ENCODE measurements at regions not wholly inside any gene's neighbourhood (a gene's known extent, or its start where the extent isn't known, plus 50 kb on each side); places are given as distances from the start of the nearest gene placed in this dataset.

DNA sequence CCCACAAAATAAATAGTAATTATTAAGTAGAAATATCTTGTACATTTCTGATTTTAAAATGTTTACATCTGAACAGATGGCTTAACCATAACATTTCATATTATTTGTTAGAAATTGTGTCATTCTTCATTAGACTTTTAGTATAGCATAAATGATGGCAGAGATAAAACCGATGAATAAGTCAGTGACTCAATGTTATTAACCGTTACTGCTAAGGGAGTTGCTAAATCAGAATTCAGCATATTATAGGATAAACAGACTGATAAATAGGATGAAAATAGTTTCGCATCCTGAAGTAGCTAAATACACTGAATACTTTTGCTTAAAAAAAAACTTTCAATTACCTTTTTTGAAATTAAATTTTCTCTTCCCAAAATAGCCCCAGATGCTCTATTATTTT is 610.6 kb upstream of the ZP4 start:
- DNase-seq = no peak

GRCh38 chr1:238499021-238499420 is 608.3 kb upstream of the ZP4 start:
- DNase-seq = no peak

DNA sequence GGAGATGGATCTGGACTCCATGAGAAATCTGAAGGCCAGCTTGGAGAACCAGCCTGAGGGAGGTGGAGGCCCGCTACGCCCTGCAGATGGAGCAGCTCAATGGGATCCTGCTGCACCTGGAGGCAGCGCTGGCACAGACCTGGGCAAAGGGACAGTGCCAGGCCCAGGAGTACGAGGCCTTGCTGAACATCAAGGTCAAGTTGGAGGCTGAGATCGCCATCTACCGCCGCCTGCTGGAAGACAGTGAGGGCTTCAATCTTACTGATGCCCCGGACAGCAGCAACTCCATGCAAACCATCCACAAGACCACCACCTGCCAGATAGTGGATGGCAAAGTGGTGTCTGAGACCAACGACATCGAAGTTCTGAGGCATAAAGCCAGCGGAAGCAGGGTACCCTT is 601.5 kb upstream of the ZP4 start:
- no peak for DNase-seq

DNA sequence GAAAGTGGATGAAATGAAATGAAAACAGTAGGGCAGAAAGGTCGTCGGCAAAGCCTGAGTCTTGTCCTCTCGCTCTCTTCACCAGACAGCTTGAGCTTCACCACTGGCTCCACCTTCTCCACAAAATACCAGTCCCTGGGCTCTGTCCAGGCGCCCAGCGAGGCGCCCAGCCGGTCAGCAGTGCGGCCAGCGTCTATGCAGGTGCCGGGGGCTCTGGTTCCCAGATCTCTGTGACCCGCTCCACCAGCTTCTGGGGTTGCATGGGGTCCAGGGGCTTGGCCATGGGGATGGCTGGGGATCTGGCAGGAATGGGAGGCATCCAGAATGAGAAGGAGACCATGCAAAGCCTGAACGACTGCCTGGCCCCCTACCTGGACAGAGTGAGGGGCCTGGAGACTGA is 600.5 kb upstream of the ZP4 start:
- DNase-seq = no peak

- DNase-seq = no peak
Observed at GRCh38 chr1:238489006-238489405, 598.3 kb upstream of the ZP4 start.

- DNase-seq = no peak
Observed at GRCh38 chr1:238488401-238488800, 597.7 kb upstream of the ZP4 start.

GRCh38 chr1:238487931-238488330 is 597.2 kb upstream of the ZP4 start:
- no peak for DNase-seq

GRCh38 chr1:238485912-238486209 is 595.1 kb upstream of the ZP4 start:
- DNase-seq = no peak

DNA sequence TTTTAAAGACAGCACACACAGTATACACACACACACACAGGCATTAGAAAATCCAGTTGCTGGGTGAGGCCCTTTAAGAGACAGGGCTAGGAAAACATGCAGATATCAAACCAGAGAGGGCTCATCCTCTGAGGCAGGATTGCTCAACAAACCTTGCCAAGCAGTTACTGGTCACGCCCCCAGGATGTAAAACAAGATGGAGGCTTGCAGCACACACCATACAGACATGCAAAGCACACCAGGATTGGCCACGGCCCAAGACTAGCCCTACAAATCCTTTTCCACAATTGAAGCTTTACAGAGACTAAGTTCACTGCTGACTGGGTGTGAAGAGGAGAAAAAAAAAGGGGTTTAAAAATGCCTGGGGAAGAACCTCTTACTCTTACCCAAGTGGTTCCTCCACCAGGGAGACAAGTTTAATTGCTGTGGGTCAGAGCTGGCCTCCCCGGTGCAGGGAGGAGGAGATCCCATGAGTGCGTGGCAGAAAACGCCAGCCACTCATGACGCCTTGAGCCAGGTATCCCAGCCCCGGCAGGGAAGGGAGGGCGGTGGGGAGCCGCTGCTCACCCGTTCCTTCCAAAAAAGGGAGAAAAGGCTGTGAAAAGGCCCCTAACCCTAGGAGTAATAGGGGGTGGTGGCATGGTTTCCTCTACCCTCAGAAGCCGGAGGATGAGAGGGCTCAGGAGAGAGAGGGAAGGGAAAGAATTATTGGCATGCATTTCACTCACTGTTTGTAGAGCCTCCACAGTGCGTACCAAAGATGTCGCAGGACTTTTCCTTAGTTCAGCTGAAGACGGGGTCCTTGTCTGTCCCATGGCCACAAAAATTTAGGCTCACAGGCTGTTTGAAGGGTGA is 594.6 kb upstream of the ZP4 start:
- no peak for DNase-seq

GRCh38 chr1:238484121-238484520 is 593.4 kb upstream of the ZP4 start:
- DNase-seq = no peak

DNA sequence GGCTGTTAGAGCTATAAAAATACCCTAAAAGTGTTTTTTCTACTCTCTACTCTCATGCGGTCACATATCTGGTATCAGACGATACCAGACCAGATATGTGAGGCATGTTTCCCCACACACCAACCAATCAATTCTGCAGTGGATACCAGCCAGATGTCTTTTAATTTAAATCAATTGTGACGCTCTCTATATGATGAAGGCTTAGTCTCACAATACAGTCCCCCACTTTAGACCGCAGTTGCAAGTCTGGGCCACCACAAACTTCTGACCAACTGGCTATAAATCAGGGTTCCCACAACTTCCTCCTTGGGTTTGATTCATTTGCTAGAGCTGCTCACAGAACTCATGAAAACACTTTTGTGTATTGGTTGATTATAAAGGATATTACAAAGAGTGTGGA is 586.1 kb upstream of the ZP4 start:
- no peak for DNase-seq

- DNase-seq = no peak
Observed at GRCh38 chr1:238475712-238476111, 585.0 kb upstream of the ZP4 start.

GRCh38 chr1:238474263-238474662 is 583.5 kb upstream of the ZP4 start:
- no peak for DNase-seq

DNA sequence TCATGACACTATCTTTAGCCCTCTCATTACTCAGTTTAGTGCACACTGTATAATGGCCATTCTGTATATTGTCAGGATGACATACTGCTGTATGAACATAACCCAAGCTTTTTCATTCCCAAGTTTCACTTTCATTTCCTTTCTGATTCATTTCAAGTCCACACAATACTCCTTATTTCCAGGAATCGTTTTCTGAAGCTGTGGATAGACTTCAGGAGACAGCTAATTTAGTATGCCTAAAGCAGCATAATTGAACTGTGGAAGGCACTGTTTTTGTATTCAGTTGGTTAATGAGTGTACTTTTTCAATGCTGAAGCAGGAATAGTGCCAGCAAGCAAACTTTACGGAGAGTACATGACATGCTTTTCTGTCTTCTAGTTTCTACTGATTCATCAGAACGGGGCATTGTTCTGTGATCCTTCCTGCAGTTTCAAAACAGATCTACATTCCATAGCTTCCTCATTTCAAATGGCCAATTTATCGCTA is 578.5 kb upstream of the ZP4 start:
- no peak for DNase-seq

GRCh38 chr1:238468068-238468467 is 577.3 kb upstream of the ZP4 start:
- DNase-seq = no peak

- DNase-seq = no peak
Observed at GRCh38 chr1:238466459-238466858, 575.7 kb upstream of the ZP4 start.

GRCh38 chr1:238465449-238465848 is 574.7 kb upstream of the ZP4 start:
- DNase-seq = no peak

GRCh38 chr1:238458899-238459298 is 568.2 kb upstream of the ZP4 start:
- no peak for DNase-seq

DNA sequence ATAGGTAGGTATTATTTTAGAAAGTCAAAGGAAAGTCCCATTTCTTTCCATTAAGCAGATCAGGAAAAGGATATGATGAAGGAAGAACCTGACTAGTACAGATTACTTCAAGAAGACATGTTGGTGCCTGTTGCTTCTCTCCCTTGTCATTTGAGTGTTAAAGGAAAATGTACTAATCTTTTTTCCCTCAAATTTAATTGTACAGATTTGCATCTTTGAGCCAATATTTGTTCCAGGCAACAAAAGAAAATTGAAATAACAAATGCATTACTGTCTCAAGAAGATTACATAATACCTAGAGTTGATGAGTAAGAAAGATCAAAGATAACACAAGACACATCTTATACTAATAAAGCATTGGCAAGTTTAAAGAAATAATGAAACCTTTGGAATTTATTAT is 566.9 kb upstream of the ZP4 start:
- DNase-seq = no peak

GRCh38 chr1:238451781-238452310 is 561.1 kb upstream of the ZP4 start:
- DNase-seq = no peak

DNA sequence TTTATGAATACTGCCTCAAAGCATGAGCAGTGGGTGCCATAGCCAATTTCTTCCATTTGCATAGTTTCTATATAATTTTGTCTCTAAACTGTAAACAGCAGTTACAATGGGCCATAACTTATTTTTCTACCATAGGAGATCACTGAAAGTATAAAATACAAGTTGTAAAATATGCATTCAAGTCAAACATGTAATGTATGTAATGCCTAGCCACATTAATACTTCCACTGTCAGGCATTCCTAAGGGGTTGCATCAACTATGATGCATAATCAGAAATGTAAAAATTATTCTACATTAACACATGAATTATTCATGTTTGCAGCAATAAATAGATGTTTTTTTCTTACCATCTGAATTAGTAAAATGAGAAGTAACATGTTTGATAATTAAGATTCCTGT is 560.3 kb upstream of the ZP4 start:
- DNase-seq = no peak

DNA sequence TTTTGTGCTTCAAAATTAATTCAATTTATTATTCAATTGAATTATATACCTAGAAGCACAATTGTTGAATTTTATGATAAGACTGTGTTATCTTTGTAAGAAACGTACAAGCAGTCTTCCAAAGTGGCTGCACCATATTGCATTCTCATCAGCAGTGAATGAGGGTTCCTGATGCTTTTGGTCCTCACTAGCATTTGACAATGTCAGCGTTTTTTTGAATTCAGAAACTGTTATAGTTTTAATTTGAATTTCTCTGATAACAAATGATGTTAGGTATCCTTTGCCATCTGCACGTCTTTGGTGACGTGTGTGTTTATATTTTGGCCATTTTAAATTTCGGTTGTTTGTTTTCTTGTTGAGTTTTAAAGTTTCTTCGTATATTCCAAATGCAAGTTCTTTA is 553.0 kb upstream of the ZP4 start:
- no peak for DNase-seq

- no peak for DNase-seq
Observed at GRCh38 chr1:238439511-238439910, 548.8 kb upstream of the ZP4 start.

- DNase-seq = no peak
Observed at GRCh38 chr1:238438311-238439270, 547.9 kb upstream of the ZP4 start.
